Activated T-helper 2 cell treated with anti-CD3 and anti-CD28 coated beads, Interferon-gamma antibody, Interleukin-2, Interleukin-4, amounts not matched to agents 10 μg/mL and 5 μg/mL and 100 μg/mL, durations not matched to agents 14 hours and 24 hours and 36 hours (primary cell): ENCODE measurements at regions not wholly inside any gene's neighbourhood (a gene's known extent, or its start where the extent isn't known, plus 50 kb on each side); places are given as distances from the start of the nearest gene placed in this dataset.

Experiments
- DNase-seq: peaks from one replicate; pipeline ENCODE4 v3.0.0; 2021; ENCODE audit warnings: low spot score
- H3K27ac Mint-ChIP-seq: one replicate; pipeline ENCODE4 v1.8.0; 2021; ENCODE audit warnings: mixed read lengths
- H3K27me3 Mint-ChIP-seq: one replicate; pipeline ENCODE4 v1.8.0; 2021; ENCODE audit warnings: low read depth, mixed read lengths
- H3K36me3 Mint-ChIP-seq: one replicate; pipeline ENCODE4 v1.8.0; 2021; ENCODE audit warnings: low read depth, mixed read lengths
- H3K4me1 Mint-ChIP-seq: one replicate; pipeline ENCODE4 v1.8.0; 2021; ENCODE audit warnings: low read depth, mixed read lengths
- H3K4me3 Mint-ChIP-seq: one replicate; pipeline ENCODE4 v1.8.0; 2021; ENCODE audit warnings: low read depth, mild to moderate bottlenecking, moderate library complexity, mixed read lengths
- H3K9me3 Mint-ChIP-seq: one replicate; pipeline ENCODE4 v1.8.0; 2021; ENCODE audit warnings: mixed read lengths
- intact Hi-C: fragments of 100-400 bp; cut with micrococcal nuclease; formaldehyde crosslinking; loops from one replicate; pipeline ENCODE4 v1.15.1; 2023

DNA sequence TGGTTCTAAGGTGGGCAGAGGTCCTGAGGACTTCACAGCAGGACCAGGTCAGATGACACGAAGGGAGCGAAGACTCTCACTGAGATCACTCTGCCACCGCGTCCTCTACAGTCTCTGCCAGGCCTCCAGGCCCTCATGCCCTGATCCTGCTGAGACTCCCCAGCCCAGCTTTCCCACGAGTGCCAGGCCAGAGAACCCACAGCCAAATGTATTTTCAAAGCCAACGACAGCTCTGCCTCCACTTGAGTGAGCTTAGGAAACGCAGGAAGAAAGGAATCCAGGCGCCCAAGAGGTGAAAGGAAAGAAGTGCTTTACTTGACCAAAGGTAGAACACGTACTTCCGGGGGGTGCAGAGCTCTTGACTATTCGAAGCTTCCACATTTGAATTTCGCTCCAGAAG, 275.0 kb downstream of the XXYLT1 start:
- Mint-ChIP-seq H3K27ac (no peak overlapping the region), H3K4me1 (no peaks in the 10 kb centered on the region), H3K9me3 (no peaks in the 10 kb centered on the region), H3K4me3 (no peak overlapping the region), H3K36me3 (no peaks in the 10 kb centered on the region), H3K27me3 (peaks cover 8% of the 10 kb centered on the region)
- DNase-seq: no peak
- intact Hi-C loops: no loop called here

DNA sequence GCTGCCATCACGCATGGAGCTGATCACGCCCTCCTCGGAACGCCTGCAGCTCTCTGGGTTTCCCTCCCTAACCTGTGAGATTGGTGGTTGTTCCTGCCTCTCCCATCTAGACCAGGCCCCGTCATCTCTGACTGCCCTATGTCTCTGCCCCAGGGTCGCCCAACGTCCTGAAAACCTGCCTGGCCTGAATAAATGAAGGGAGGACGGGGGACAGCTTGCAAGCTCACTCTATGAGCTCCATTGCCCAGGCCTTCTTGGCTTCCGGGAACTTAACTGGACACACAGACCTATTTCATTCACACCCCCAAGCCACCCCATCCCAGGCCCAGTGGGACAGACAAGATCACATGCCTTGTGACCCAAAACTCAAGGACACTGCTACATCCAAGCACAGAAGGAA, 274.2 kb downstream of the XXYLT1 start:
- Mint-ChIP-seq H3K27me3 (peaks cover 8% of the 10 kb centered on the region), H3K4me3 (no peak overlapping the region), H3K4me1 (no peaks in the 10 kb centered on the region), H3K36me3 (no peaks in the 10 kb centered on the region), H3K9me3 (no peaks in the 10 kb centered on the region), H3K27ac (no peak overlapping the region)
- intact Hi-C loops: no loop called here
- DNase-seq: no peak

- intact Hi-C loops: no loop called here
- Mint-ChIP-seq H3K4me3 (no peak overlapping the region), H3K27ac (no peak overlapping the region), H3K9me3 (no peaks in the 10 kb centered on the region), H3K36me3 (no peaks in the 10 kb centered on the region), H3K27me3 (peaks cover 15% of the 10 kb centered on the region), H3K4me1 (no peaks in the 10 kb centered on the region)
- DNase-seq: no peak
Measured at GRCh38 chr3:194998417-194998816, 272.5 kb downstream of the XXYLT1 start.

DNA sequence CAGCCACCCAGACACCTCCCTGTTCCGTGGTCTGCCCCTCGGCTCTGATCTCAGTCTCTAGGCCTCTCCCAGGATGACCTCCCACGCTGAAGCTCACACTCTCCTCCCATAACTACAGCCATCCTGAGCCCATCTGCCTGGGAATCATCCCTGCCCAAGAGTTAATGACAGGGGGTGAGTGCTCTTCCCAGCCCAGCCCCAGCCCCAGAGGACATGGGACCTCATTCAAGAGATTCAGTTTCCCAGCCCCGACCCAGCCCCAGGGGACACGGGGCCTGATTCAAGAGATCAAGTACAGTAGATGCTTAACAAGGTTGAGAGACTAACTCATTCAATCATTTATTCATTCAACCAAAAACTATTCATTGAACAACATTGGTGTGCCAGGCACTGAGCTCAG, 272.0 kb downstream of the XXYLT1 start:
- intact Hi-C loops: no loop called here
- H3K4me1 Mint-ChIP-seq: no peaks in the 10 kb centered on the region
- no peak overlapping the region for H3K4me3 Mint-ChIP-seq
- H3K27me3 Mint-ChIP-seq: peaks cover 18% of the 10 kb centered on the region
- H3K27ac Mint-ChIP-seq: no peak overlapping the region
- no peaks in the 10 kb centered on the region for H3K9me3 Mint-ChIP-seq
- no peaks in the 10 kb centered on the region for H3K36me3 Mint-ChIP-seq
- no peak for DNase-seq

DNA sequence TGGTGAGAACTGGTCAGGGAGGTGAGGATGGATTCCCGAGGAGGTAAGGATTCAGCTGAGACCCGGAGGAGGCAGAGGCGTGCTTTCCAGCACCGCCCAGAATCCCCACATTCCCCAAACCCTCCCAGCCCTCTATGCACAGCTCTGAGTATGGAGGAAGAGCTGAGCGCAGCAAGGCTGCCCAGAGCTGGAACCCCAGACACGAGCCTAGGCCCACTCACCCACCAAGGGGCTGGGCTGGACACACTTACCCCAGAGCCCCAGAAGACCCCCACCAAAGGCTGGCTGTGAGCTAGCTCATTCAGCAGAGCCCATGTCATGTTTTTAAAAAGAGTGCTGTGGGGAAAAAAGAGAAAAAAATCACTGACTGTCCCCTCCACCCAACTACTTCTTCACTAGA, 271.5 kb downstream of the XXYLT1 start:
- H3K9me3 Mint-ChIP-seq: no peaks in the 10 kb centered on the region
- H3K36me3 Mint-ChIP-seq: no peaks in the 10 kb centered on the region
- no peak overlapping the region for H3K27ac Mint-ChIP-seq
- no peak overlapping the region for H3K4me3 Mint-ChIP-seq
- H3K4me1 Mint-ChIP-seq: no peaks in the 10 kb centered on the region
- peaks cover 19% of the 10 kb centered on the region for H3K27me3 Mint-ChIP-seq
- no peak for DNase-seq
- intact Hi-C loops: no loop called here

DNA sequence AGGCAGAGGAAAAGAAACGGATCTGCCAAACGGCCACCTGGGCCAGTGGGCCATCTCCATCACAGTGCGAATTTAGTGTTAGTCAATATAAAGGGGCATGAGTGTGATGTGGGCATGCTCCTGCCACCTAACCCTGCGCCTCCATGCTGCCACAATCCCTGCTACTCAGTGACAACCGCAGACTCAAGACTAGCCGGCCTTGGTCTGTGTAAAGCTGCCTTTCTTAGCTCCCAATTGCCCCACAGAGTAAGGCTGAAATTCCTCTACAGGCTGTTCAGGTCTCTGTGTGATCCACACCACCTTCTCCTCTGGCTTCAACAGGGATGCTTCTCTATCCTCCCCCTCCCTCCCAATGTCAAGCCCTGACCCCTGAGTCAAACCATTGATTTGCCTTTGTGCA, 269.7 kb downstream of the XXYLT1 start:
- no peaks in the 10 kb centered on the region for H3K36me3 Mint-ChIP-seq
- no peak overlapping the region for H3K27ac Mint-ChIP-seq
- H3K4me3 Mint-ChIP-seq: no peak overlapping the region
- no peaks in the 10 kb centered on the region for H3K9me3 Mint-ChIP-seq
- no peaks in the 10 kb centered on the region for H3K4me1 Mint-ChIP-seq
- peaks cover 19% of the 10 kb centered on the region for H3K27me3 Mint-ChIP-seq
- intact Hi-C loops: no loop called here
- no peak for DNase-seq

- no peaks in the 10 kb centered on the region for H3K36me3 Mint-ChIP-seq
- DNase-seq: no peak
- no peak overlapping the region for H3K27ac Mint-ChIP-seq
- H3K27me3 Mint-ChIP-seq: peaks cover 12% of the 10 kb centered on the region
- intact Hi-C loops: no loop called here
- no peaks in the 10 kb centered on the region for H3K9me3 Mint-ChIP-seq
- no peak overlapping the region for H3K4me3 Mint-ChIP-seq
- H3K4me1 Mint-ChIP-seq: no peaks in the 10 kb centered on the region
Measured at GRCh38 chr3:195001961-195002861, 268.7 kb downstream of the XXYLT1 start.

- no peak overlapping the region for H3K27ac Mint-ChIP-seq
- H3K36me3 Mint-ChIP-seq: no peaks in the 10 kb centered on the region
- H3K4me1 Mint-ChIP-seq: no peaks in the 10 kb centered on the region
- DNase-seq: no peak
- intact Hi-C loops: no loop called here
- no peaks in the 10 kb centered on the region for H3K9me3 Mint-ChIP-seq
- H3K4me3 Mint-ChIP-seq: no peak overlapping the region
- peaks cover 12% of the 10 kb centered on the region for H3K27me3 Mint-ChIP-seq
Measured at GRCh38 chr3:195003006-195003892, 267.7 kb downstream of the XXYLT1 start.

GRCh38 chr3:195003893-195004289, 267.1 kb downstream of the XXYLT1 start:
- H3K27ac Mint-ChIP-seq: no peak overlapping the region
- no peak for DNase-seq
- H3K36me3 Mint-ChIP-seq: no peaks in the 10 kb centered on the region
- intact Hi-C loops: no loop called here
- no peak overlapping the region for H3K4me3 Mint-ChIP-seq
- peaks cover 12% of the 10 kb centered on the region for H3K27me3 Mint-ChIP-seq
- H3K4me1 Mint-ChIP-seq: no peaks in the 10 kb centered on the region
- H3K9me3 Mint-ChIP-seq: no peaks in the 10 kb centered on the region

DNA sequence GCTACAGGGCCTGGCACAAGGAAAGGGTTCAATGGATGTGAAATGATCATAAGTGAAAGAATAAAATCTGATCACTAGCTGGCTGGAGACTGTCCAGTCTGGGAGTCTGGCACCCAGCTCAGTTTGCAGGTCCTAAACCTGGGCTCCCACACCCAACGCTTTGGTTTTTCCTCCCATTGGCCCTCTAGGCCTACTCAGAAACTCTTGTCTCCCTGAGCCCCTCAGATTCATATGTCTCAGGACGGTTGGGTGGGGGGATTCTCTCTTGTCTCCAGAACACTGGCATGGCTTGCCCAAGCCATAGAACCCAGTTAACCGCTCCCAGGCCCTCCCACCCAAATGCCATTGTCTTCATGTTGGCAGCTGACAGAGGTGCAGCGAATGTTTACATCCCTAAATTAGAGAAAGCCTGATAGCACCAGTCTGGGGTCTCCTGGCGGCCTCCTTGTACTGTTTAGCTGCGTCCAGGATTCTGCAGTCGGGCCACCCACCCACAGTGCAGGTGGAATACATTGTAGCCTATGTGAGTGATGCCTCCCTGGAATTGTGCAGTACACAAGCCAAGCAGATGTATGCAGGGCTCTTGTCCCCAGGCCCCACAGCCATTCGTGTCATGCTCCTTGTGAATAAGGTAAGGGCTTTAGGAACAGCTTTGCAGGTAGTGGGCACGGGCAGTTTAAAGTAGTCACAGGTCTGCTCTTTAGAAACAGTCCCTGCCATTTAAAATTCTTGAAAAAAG, 266.3 kb downstream of the XXYLT1 start:
- Mint-ChIP-seq H3K27ac (no peak overlapping the region), H3K36me3 (no peaks in the 10 kb centered on the region), H3K27me3 (peaks cover 12% of the 10 kb centered on the region), H3K4me3 (no peak overlapping the region), H3K4me1 (no peaks in the 10 kb centered on the region), H3K9me3 (no peaks in the 10 kb centered on the region)
- intact Hi-C loops: no loop called here
- DNase-seq: no peak

DNA sequence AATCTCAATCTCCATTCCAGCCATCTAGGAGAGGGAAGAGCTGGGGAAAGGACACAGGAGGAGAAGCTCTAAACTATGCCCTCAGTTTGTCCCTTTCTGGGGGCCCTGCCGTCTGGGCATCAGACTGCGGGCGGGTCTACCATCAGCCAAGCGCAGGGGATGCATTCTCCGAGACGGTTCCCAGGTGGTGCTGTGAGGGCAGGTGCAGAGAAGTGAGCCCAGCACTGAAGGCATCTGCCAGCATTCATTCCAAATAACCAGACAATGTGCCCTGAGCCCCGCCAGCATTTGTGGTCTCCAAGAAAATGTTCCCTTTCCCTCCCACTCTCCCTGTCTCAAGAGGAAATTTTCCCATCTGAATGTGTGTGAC, 265.7 kb downstream of the XXYLT1 start:
- no peaks in the 10 kb centered on the region for H3K9me3 Mint-ChIP-seq
- DNase-seq: no peak
- no peak overlapping the region for H3K4me3 Mint-ChIP-seq
- no peaks in the 10 kb centered on the region for H3K36me3 Mint-ChIP-seq
- intact Hi-C loops: no loop called here
- no peaks in the 10 kb centered on the region for H3K4me1 Mint-ChIP-seq
- peaks cover 12% of the 10 kb centered on the region for H3K27me3 Mint-ChIP-seq
- no peak overlapping the region for H3K27ac Mint-ChIP-seq

DNA sequence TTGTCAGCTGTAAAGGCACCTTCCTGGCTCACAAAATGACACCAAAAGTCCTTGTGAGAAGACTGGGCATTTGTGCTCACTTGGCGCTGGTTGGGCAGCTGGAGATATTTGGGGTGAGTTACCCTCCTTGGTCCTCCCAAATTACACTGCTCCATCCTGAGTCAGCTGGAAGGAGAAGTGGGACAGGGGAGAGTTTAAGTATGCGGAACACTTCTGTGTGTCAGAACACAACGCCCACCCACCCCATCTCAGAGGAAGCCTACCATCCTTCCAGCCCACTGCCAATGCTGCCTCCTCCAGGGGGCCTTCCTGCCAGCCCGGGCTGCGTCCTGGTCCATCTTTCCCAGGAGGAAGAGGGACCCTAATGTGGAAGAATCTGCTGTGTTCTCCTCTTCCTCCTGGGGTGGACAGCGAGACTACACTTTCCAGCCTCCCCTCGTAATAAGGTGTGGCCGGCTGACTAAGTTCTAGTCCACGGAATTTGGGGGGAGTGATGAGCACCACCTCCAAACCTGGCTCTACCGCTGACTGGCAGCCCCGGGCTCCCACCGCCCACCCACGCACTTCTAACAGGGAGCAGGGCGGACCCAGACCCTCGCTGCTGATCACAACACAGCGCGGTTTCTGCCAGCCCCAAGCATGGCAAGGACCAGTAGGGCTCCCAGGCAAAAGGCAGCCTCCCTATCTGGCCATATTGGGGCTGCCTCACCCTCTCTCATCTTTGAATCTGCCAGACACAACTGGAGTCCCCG, 265.0 kb downstream of the XXYLT1 start:
- intact Hi-C loops: no loop called here
- no peaks in the 10 kb centered on the region for H3K4me1 Mint-ChIP-seq
- DNase-seq: no peak
- H3K27me3 Mint-ChIP-seq: peaks cover 12% of the 10 kb centered on the region
- H3K4me3 Mint-ChIP-seq: no peak overlapping the region
- H3K9me3 Mint-ChIP-seq: no peaks in the 10 kb centered on the region
- no peaks in the 10 kb centered on the region for H3K36me3 Mint-ChIP-seq
- no peak overlapping the region for H3K27ac Mint-ChIP-seq
